ENCODE measurements at regions not wholly inside any gene's neighbourhood (a gene's known extent, or its start where the extent isn't known, plus 50 kb on each side); places are given as distances from the start of the nearest gene placed in this dataset.

DNA sequence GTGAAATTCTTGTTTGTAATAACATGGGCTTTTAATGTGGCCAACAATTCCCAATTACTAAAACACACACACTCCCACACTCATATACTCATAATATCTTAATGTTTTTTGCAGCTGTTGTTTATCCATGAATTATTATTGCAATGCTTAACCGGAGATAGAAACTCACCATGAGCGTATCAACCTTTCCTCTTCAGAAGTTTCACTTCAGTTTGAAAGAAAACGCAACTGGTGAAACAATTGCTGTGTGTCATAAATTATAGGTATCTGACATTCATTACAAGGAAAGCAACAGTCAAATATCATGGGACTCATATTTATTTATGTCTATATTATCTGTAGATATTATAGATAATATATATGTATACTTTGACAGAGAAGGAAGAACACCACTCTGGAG is 104.1 kb downstream of the HDGFL1 start:
- TF ChIP-seq, protein P1, sequence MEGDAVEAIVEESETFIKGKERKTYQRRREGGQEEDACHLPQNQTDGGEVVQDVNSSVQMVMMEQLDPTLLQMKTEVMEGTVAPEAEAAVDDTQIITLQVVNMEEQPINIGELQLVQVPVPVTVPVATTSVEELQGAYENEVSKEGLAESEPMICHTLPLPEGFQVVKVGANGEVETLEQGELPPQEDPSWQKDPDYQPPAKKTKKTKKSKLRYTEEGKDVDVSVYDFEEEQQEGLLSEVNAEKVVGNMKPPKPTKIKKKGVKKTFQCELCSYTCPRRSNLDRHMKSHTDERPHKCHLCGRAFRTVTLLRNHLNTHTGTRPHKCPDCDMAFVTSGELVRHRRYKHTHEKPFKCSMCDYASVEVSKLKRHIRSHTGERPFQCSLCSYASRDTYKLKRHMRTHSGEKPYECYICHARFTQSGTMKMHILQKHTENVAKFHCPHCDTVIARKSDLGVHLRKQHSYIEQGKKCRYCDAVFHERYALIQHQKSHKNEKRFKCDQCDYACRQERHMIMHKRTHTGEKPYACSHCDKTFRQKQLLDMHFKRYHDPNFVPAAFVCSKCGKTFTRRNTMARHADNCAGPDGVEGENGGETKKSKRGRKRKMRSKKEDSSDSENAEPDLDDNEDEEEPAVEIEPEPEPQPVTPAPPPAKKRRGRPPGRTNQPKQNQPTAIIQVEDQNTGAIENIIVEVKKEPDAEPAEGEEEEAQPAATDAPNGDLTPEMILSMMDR (IDR thresholded peaks at IDR 0.05), result no peak
- no peak for TF ChIP-seq POLR2A (IDR thresholded peaks at IDR 0.05)
- WGBS, 2 donors, result 82 to 90% methylated on average over 3 of the region's 3 CpGs
- intact Hi-C loops (cut with DNase I), result no loop called here

DNA sequence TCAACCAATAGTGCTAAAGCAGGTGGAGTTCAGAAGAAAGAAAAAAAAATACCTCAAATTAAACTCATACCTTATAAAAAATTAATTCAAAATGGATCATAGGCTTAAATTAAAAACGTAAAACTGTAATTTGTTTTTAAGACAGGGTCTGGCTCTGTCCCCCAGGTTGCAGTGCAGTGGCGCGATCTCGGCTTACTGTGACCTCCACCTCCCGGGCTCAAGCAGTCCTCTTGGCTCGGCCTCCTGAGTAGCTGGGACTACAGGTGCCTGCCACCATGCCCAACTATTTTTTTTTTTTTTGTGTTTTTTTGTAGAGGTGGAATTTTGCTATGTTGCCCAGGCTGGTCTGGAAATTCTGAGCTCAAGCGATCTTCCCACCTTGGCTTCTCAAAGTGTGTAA is 111.6 kb downstream of the HDGFL1 start:
- Histone ChIP-seq H3K4me1 (peaks cover 6 to 12% of the 10 kb centered on the region in 2 donors), H3K4me3 (replicated peaks in 1 of 3) (no peak overlapping the region), H3K36me3 (no peaks in the 10 kb centered on the region), H3K27me3 (no peaks in the 10 kb centered on the region), H3K9me3 (no peaks in the 10 kb centered on the region), H3K27ac (no peak overlapping the region)
- TF ChIP-seq, protein P1 (IDR thresholded peaks at IDR 0.05), result no peak
- no peak for TF ChIP-seq POLR2A (IDR thresholded peaks at IDR 0.05)
- intact Hi-C loops (cut with DNase I), result no loop called here
- WGBS, 2 donors, result 96 to 97% methylated on average over 7 of the region's 7 CpGs
- no peak for DNase-seq

More for the DNA sequence above, 104.1 kb downstream of the HDGFL1 start:
- H3K27ac ChIP-seq, result no peak overlapping the region
- H3K4me1 ChIP-seq, result no peaks in the 10 kb centered on the region
- no peak overlapping the region for H3K4me3 ChIP-seq (replicated peaks in 1 of 3)
- no peaks in the 10 kb centered on the region for H3K36me3 ChIP-seq
- H3K9me3 ChIP-seq, result no peaks in the 10 kb centered on the region
- H3K27me3 ChIP-seq, result no peaks in the 10 kb centered on the region
- no peak for DNase-seq

DNA sequence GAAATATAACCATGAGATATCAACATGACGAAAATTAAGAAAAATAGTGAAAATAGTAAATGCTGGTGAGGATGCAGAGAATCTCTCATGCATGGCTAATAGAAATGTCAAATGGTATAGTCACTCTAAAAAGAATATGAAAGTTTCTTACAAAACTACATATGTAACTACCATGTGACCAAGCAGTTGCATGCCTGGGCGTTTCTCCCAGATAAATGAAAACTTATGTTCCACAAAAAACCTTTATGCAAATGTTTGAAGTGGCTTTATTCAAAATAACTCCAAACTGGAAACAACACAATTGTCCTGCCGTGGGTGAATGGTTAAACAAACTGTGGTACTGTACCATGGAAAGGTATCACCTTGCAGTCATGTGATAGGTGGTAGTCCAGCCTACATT is 112.4 kb downstream of the HDGFL1 start:
- Histone ChIP-seq H3K36me3 (no peaks in the 10 kb centered on the region), H3K27ac (no peak overlapping the region), H3K9me3 (no peaks in the 10 kb centered on the region), H3K27me3 (no peaks in the 10 kb centered on the region), H3K4me3 (replicated peaks in 1 of 3) (no peak overlapping the region), H3K4me1 (peaks cover 6 to 12% of the 10 kb centered on the region in 2 donors)
- intact Hi-C loops (cut with DNase I), result no loop called here
- WGBS, 2 donors, result 71 to 82% methylated on average over 3 of the region's 3 CpGs
- no peak for DNase-seq
- TF ChIP-seq, protein P1 (IDR thresholded peaks at IDR 0.05), result no peak
- no peak for TF ChIP-seq POLR2A (IDR thresholded peaks at IDR 0.05)

DNA sequence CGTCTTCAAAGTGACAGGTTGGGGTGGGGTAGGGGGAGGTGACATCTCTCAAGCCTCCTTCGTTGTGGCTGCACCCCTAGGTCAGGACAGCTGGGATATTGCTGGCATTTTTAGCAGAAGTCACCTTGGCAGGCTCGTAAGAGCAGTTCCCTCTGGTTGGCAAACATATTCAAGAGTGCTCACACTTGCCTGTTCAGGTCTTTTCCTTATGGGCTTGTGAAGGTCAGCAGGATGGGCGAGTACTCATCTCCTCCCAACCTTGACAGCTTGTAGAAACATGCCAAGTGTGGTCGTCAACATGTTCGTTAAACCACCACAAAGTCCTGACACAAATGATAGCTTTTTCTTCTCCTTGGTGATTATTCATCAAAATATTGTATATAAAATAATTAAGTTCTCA is 113.6 kb downstream of the HDGFL1 start:
- H3K4me1 ChIP-seq, result peaks cover 6 to 12% of the 10 kb centered on the region in 2 donors
- no peak overlapping the region for H3K4me3 ChIP-seq (replicated peaks in 1 of 3)
- TF ChIP-seq, protein P1 (IDR thresholded peaks at IDR 0.05), result no peak
- no peak for TF ChIP-seq POLR2A (IDR thresholded peaks at IDR 0.05)
- no peaks in the 10 kb centered on the region for H3K9me3 ChIP-seq
- H3K36me3 ChIP-seq, result no peaks in the 10 kb centered on the region
- intact Hi-C loops (cut with DNase I), result no loop called here
- peak overlapping the region in 2 of 3 donors; percentile 6 to 37 for H3K27ac ChIP-seq
- 52% methylated on average over 6 of the region's 6 CpGs for WGBS, 2 donors
- DNase-seq, result peak; percentile 17 to 27
- no peaks in the 10 kb centered on the region for H3K27me3 ChIP-seq

DNA sequence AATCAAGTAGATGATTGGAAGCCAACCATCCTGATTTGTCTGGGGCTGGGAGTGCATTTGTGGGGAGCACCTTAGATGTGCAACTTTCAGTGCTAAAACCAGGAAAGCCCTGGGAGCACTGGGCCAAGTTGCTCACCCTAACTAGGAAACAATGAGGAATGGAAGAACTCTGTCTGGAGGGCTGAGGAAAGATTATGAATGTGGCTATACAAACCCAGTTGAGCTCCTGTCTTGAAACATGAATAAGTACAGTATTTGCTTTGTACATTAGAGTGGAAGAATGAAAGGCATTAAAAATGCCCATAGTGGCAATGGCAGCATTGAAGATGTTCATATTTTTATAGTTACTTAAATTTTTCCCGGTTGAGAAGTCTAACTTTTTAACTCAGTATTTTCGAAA is 121.1 kb downstream of the HDGFL1 start:
- WGBS, 2 donors, result 93 to 95% methylated on average over 2 of the region's 2 CpGs
- no peaks in the 10 kb centered on the region for H3K9me3 ChIP-seq
- H3K4me1 ChIP-seq, result no peaks in the 10 kb centered on the region
- TF ChIP-seq, protein P1 (IDR thresholded peaks at IDR 0.05), result no peak
- no peak for TF ChIP-seq POLR2A (IDR thresholded peaks at IDR 0.05)
- intact Hi-C loops (cut with DNase I), result no loop called here
- no peaks in the 10 kb centered on the region for H3K27me3 ChIP-seq
- no peaks in the 10 kb centered on the region for H3K36me3 ChIP-seq
- no peak for DNase-seq
- no peak overlapping the region for H3K4me3 ChIP-seq (replicated peaks in 1 of 3)
- H3K27ac ChIP-seq, result no peak overlapping the region

Data from thyroid gland (tissue), 4 donors.